ENCODE measurements at regions not wholly inside any gene's neighbourhood (a gene's known extent, or its start where the extent isn't known, plus 50 kb on each side); places are given as distances from the start of the nearest gene placed in this dataset.

GRCh38 chrX:2594491-2594890 lies 93.7 kb upstream of the DHRSX start:
- H3K36me3 Mint-ChIP-seq (ENCODE audit: low read depth) = peaks cover 10% of the 10 kb centered on the region
- H3K27me3 Mint-ChIP-seq (ENCODE audit: insufficient read depth) = no peaks in the 10 kb centered on the region
- H3K9me3 Mint-ChIP-seq = no peaks in the 10 kb centered on the region
- intact Hi-C loops (cut with micrococcal nuclease) = loop anchor here (5.0 kb wide), 1 partner anchor 92 kb away; the partner anchor contains the start of genes DHRSX and ZBED1
- H3K4me3 Mint-ChIP-seq = no peak overlapping the region
- no peak for DNase-seq (ENCODE audit: low spot score)
- peaks cover 18% of the 10 kb centered on the region for H3K4me1 Mint-ChIP-seq (ENCODE audit: low read depth)
- H3K27ac Mint-ChIP-seq = no peak overlapping the region

GRCh38 chrX:2592279-2592678 lies 91.5 kb upstream of the DHRSX start:
- H3K4me1 Mint-ChIP-seq (ENCODE audit: low read depth) = peaks cover 15% of the 10 kb centered on the region
- intact Hi-C loops (cut with micrococcal nuclease) = loop anchor here (5.0 kb wide), 1 partner anchor 90 kb away; the partner anchor contains the start of genes DHRSX and ZBED1
- DNase-seq (ENCODE audit: low spot score) = no peak
- H3K27ac Mint-ChIP-seq = no peak overlapping the region
- peaks cover 8% of the 10 kb centered on the region for H3K36me3 Mint-ChIP-seq (ENCODE audit: low read depth)
- H3K27me3 Mint-ChIP-seq (ENCODE audit: insufficient read depth) = no peaks in the 10 kb centered on the region
- H3K4me3 Mint-ChIP-seq = no peak overlapping the region
- no peaks in the 10 kb centered on the region for H3K9me3 Mint-ChIP-seq

- H3K4me3 Mint-ChIP-seq = no peak overlapping the region
Observed at GRCh38 chrX:2589186-2590020, 88.6 kb upstream of the DHRSX start.

GRCh38 chrX:2588049-2588448 lies 87.3 kb upstream of the DHRSX start:
- Mint-ChIP-seq H3K4me1 (ENCODE audit: low read depth) (peaks cover 12% of the 10 kb centered on the region), H3K36me3 (ENCODE audit: low read depth) (no peaks in the 10 kb centered on the region), H3K27ac (no peak overlapping the region), H3K4me3 (no peak overlapping the region), H3K9me3 (no peaks in the 10 kb centered on the region), H3K27me3 (ENCODE audit: insufficient read depth) (peaks cover 18% of the 10 kb centered on the region)
- no peak for DNase-seq (ENCODE audit: low spot score)
- intact Hi-C loops (cut with micrococcal nuclease) = no loop called here

More at GRCh38 chrX:2589186-2590020, 88.6 kb upstream of the DHRSX start:
- peaks cover 15% of the 10 kb centered on the region for H3K27me3 Mint-ChIP-seq (ENCODE audit: insufficient read depth)
- no peak overlapping the region for H3K27ac Mint-ChIP-seq
- peaks cover 2% of the 10 kb centered on the region for H3K36me3 Mint-ChIP-seq (ENCODE audit: low read depth)
- H3K9me3 Mint-ChIP-seq = no peaks in the 10 kb centered on the region
- intact Hi-C loops (cut with micrococcal nuclease) = loop anchor here (5.0 kb wide), 1 partner anchor 87 kb away; the partner anchor contains the start of genes DHRSX and ZBED1
- H3K4me1 Mint-ChIP-seq (ENCODE audit: low read depth) = peaks cover 17% of the 10 kb centered on the region
- no peak for DNase-seq (ENCODE audit: low spot score)

GRCh38 chrX:2587146-2587545 lies 86.4 kb upstream of the DHRSX start:
- Mint-ChIP-seq H3K4me3 (no peak overlapping the region), H3K27ac (no peak overlapping the region)

GRCh38 chrX:2585158-2585470 lies 84.3 kb upstream of the DHRSX start:
- DNase-seq (ENCODE audit: low spot score) = no peak
- Mint-ChIP-seq H3K27ac (no peak overlapping the region), H3K9me3 (no peaks in the 10 kb centered on the region), H3K4me3 (no peak overlapping the region), H3K27me3 (ENCODE audit: insufficient read depth) (peaks cover 35% of the 10 kb centered on the region), H3K36me3 (ENCODE audit: low read depth) (no peaks in the 10 kb centered on the region), H3K4me1 (ENCODE audit: low read depth) (peaks cover 4% of the 10 kb centered on the region)
- intact Hi-C loops (cut with micrococcal nuclease) = no loop called here

More at GRCh38 chrX:2587146-2587545, 86.4 kb upstream of the DHRSX start:
- intact Hi-C loops (cut with micrococcal nuclease) = no loop called here
- DNase-seq (ENCODE audit: low spot score) = no peak
- Mint-ChIP-seq H3K36me3 (ENCODE audit: low read depth) (no peaks in the 10 kb centered on the region), H3K27me3 (ENCODE audit: insufficient read depth) (peaks cover 27% of the 10 kb centered on the region), H3K9me3 (no peaks in the 10 kb centered on the region), H3K4me1 (ENCODE audit: low read depth) (peaks cover 6% of the 10 kb centered on the region)

- Mint-ChIP-seq H3K4me3 (no peak overlapping the region), H3K27me3 (ENCODE audit: insufficient read depth) (peaks cover 35% of the 10 kb centered on the region), H3K36me3 (ENCODE audit: low read depth) (no peaks in the 10 kb centered on the region), H3K27ac (no peak overlapping the region), H3K4me1 (ENCODE audit: low read depth) (peaks cover 4% of the 10 kb centered on the region), H3K9me3 (no peaks in the 10 kb centered on the region)
- intact Hi-C loops (cut with micrococcal nuclease) = no loop called here
- no peak for DNase-seq (ENCODE audit: low spot score)
Observed at GRCh38 chrX:2584251-2585157, 83.7 kb upstream of the DHRSX start.

- Mint-ChIP-seq H3K4me3 (no peak overlapping the region), H3K9me3 (no peaks in the 10 kb centered on the region), H3K27me3 (ENCODE audit: insufficient read depth) (peaks cover 38% of the 10 kb centered on the region), H3K4me1 (ENCODE audit: low read depth) (peaks cover 7% of the 10 kb centered on the region), H3K27ac (no peak overlapping the region), H3K36me3 (ENCODE audit: low read depth) (no peaks in the 10 kb centered on the region)
- DNase-seq (ENCODE audit: low spot score) = no peak
- intact Hi-C loops (cut with micrococcal nuclease) = no loop called here
Observed at GRCh38 chrX:2583194-2584162, 82.7 kb upstream of the DHRSX start.

GRCh38 chrX:2582667-2583066 lies 81.9 kb upstream of the DHRSX start:
- H3K27ac Mint-ChIP-seq = no peak overlapping the region
- H3K27me3 Mint-ChIP-seq (ENCODE audit: insufficient read depth) = peaks cover 40% of the 10 kb centered on the region
- no peaks in the 10 kb centered on the region for H3K36me3 Mint-ChIP-seq (ENCODE audit: low read depth)
- H3K4me1 Mint-ChIP-seq (ENCODE audit: low read depth) = peaks cover 9% of the 10 kb centered on the region
- intact Hi-C loops (cut with micrococcal nuclease) = no loop called here
- DNase-seq (ENCODE audit: low spot score) = no peak
- no peak overlapping the region for H3K4me3 Mint-ChIP-seq
- H3K9me3 Mint-ChIP-seq = no peaks in the 10 kb centered on the region

- Mint-ChIP-seq H3K4me1 (ENCODE audit: low read depth) (peaks cover 9% of the 10 kb centered on the region), H3K27ac (no peak overlapping the region), H3K36me3 (ENCODE audit: low read depth) (no peaks in the 10 kb centered on the region), H3K4me3 (no peak overlapping the region), H3K27me3 (ENCODE audit: insufficient read depth) (peaks cover 40% of the 10 kb centered on the region), H3K9me3 (no peaks in the 10 kb centered on the region)
- intact Hi-C loops (cut with micrococcal nuclease) = no loop called here
- DNase-seq (ENCODE audit: low spot score) = no peak
Observed at GRCh38 chrX:2581296-2581695, 80.5 kb upstream of the DHRSX start.

- DNase-seq (ENCODE audit: low spot score) = no peak
- Mint-ChIP-seq H3K27me3 (ENCODE audit: insufficient read depth) (peaks cover 25% of the 10 kb centered on the region), H3K36me3 (ENCODE audit: low read depth) (no peaks in the 10 kb centered on the region), H3K27ac (no peak overlapping the region), H3K4me3 (no peak overlapping the region), H3K9me3 (no peaks in the 10 kb centered on the region), H3K4me1 (ENCODE audit: low read depth) (peaks cover 5% of the 10 kb centered on the region)
- intact Hi-C loops (cut with micrococcal nuclease) = no loop called here
Observed at GRCh38 chrX:2578864-2579263, 78.1 kb upstream of the DHRSX start.

- Mint-ChIP-seq H3K4me1 (ENCODE audit: low read depth) (peaks cover 5% of the 10 kb centered on the region), H3K9me3 (no peaks in the 10 kb centered on the region), H3K36me3 (ENCODE audit: low read depth) (no peaks in the 10 kb centered on the region), H3K27ac (no peak overlapping the region), H3K27me3 (ENCODE audit: insufficient read depth) (peaks cover 21% of the 10 kb centered on the region), H3K4me3 (no peak overlapping the region)
- DNase-seq (ENCODE audit: low spot score) = no peak
- intact Hi-C loops (cut with micrococcal nuclease) = no loop called here
Observed at GRCh38 chrX:2577844-2578466, 77.2 kb upstream of the DHRSX start.
